VCaP (cell line): ENCODE measurements at regions not wholly inside any gene's neighbourhood (a gene's known extent, or its start where the extent isn't known, plus 50 kb on each side); places are given as distances from the start of the nearest gene placed in this dataset.

ENCODE experiments used
- H3K27ac ChIP-seq: fragments of 450-650 bp; 2 replicates; pipeline ENCODE4 v1.5.1; 2017
- TF ChIP-seq, protein P1 (sequence below): fragments of 450-650 bp; conservative IDR thresholded peaks from 2 replicates; pipeline ENCODE4 v1.5.1; 2017; ENCODE audit warnings: mild to moderate bottlenecking, moderate library complexity

DNA sequence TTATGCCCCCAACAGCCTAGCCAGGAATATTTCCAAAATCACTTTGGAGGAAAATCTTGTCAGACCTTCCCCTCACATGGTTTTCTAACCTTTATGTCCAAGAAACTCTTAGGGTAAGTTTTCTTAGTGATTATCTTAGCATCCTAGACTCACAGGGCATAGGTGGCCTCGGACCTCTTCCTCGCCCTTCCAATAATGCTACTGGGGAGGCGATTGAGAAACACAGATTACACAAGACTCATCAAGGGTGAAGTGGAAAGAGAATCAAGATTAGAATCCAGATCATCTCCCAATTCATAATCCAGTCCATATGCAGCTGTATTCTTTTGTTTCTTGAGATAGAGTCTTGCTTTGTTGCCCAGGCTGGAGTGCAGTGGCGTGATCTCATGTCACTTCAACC lies 358.4 kb upstream of the CDH5 start:
- TF ChIP-seq, protein P1, sequence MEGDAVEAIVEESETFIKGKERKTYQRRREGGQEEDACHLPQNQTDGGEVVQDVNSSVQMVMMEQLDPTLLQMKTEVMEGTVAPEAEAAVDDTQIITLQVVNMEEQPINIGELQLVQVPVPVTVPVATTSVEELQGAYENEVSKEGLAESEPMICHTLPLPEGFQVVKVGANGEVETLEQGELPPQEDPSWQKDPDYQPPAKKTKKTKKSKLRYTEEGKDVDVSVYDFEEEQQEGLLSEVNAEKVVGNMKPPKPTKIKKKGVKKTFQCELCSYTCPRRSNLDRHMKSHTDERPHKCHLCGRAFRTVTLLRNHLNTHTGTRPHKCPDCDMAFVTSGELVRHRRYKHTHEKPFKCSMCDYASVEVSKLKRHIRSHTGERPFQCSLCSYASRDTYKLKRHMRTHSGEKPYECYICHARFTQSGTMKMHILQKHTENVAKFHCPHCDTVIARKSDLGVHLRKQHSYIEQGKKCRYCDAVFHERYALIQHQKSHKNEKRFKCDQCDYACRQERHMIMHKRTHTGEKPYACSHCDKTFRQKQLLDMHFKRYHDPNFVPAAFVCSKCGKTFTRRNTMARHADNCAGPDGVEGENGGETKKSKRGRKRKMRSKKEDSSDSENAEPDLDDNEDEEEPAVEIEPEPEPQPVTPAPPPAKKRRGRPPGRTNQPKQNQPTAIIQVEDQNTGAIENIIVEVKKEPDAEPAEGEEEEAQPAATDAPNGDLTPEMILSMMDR = no peak
- no peak overlapping the region for H3K27ac ChIP-seq

- no peak overlapping the region for H3K27ac ChIP-seq
- TF ChIP-seq, protein P1 = no peak
These were observed 358.8 kb upstream of the CDH5 start for GRCh38 chr16:66007717-66008116.

DNA sequence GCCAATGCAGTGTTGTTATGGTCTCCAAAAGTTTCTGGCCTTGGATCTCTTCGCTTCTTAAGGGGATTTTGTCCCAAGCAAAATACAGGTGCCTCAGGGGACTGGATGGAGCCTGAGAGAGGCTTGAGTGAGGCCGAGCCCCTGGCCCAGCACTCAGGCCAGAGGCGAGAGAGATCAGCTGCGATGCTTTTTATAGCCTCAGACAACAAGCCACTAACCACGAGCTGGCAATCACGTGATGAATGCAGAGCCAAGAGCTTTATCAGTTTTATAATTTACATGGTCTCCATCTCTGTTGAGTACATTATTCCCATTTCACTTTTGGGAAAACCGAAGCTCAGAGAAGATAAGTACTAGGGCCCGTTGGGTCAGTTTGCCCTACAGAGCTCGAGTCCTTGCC lies 360.0 kb upstream of the CDH5 start:
- H3K27ac ChIP-seq = no peak overlapping the region
- TF ChIP-seq, protein P1 = no peak

DNA sequence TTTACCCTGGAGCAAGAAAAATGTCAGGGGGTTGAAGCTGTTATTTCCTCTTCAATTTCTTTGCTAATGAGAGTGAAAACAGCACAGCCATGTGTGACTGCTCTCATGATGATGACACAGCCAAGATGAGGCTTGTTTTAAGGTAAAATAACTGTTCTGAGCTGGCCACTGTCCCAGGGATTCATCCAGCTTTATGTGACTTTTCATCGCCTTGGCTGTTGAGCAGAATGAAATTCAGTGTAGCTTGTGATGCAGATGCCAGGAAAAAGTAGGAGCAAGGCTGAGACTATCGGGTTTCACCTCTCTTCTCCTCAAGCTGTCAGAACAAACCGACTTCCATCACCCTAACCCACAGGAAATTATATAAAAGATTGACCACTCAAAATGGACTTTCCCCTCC lies 361.8 kb upstream of the CDH5 start:
- no peak overlapping the region for H3K27ac ChIP-seq
- TF ChIP-seq, protein P1 = no peak

GRCh38 chr16:66003201-66003600 lies 363.3 kb upstream of the CDH5 start:
- H3K27ac ChIP-seq = no peak overlapping the region
- TF ChIP-seq, protein P1 = no peak

GRCh38 chr16:66002601-66003000 lies 363.9 kb upstream of the CDH5 start:
- no peak overlapping the region for H3K27ac ChIP-seq
- TF ChIP-seq, protein P1 = no peak

- H3K27ac ChIP-seq = no peak overlapping the region
- TF ChIP-seq, protein P1 = no peak
These were observed 365.1 kb upstream of the CDH5 start for GRCh38 chr16:66001432-66001831.

DNA sequence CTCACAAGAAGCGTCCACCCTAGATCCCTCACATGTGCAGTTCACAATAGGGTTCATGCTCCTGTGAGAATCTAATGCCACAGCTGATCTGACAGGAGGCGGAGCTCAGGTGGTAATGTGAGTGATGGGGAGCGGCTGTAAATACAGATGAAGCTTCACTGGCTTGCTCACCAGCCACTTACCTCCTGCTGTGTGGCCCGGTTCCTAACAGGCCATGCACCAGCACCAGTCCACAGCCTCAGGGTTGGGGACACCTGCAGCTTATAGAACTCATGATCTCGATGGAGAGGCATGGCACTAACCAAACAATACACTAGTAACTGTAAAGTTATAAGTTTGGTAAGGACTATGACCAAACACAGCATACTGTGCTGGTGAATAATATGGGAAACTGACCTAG lies 368.0 kb upstream of the CDH5 start:
- no peak overlapping the region for H3K27ac ChIP-seq
- TF ChIP-seq, protein P1 = no peak
